ENCODE measurements at regions not wholly inside any gene's neighbourhood (a gene's known extent, or its start where the extent isn't known, plus 50 kb on each side); places are given as distances from the start of the nearest gene placed in this dataset.
A peak's percentile ranks its signal among the peaks of the same experiment; 100 is the strongest.

- FAIRE-seq (no peak), DNase-seq (ENCODE audit: insufficient read length, low spot score) (no peak)
- TF ChIP-seq POLR2AphosphoS5 (IDR thresholded peaks at IDR 0.05; ENCODE audit: low read depth, low read length) (no peak), SPI1 (IDR thresholded peaks at IDR 0.05; ENCODE audit: low read depth, low read length) (no peak), TAF1 (IDR thresholded peaks at IDR 0.05; ENCODE audit: low read depth, low read length) (no peak), POLR2A (IDR thresholded peaks at IDR 0.05; ENCODE audit: low read depth, low read length) (no peak), POU2F2 (IDR thresholded peaks at IDR 0.05; ENCODE audit: low read depth, low read length) (no peak), PAX5 (IDR thresholded peaks at IDR 0.05; ENCODE audit: insufficient read depth, low read length, severe bottlenecking) (no peak)
These were observed 336.6 kb upstream of the SLITRK6 start for GRCh38 chr13:86135856-86136255.

DNA sequence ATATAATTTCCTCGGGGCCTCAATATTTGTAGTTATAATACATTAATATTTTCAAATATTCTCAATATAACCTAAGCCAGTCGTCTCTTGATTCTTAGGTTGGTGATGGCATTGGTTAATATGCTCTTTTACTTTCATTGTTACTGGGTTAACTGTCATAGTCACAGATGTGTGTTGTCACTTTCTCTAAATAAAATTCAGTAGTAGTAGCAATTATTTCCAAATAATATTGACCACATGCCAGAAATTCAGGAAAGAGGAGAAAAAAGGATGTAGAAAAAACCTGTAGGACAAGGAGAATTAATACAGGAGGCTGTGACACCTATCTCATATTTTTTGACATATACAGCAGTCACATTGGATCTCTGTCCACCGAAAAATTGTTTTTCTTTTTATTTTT, 322.7 kb upstream of the SLITRK6 start:
- TF ChIP-seq POLR2A (IDR thresholded peaks at IDR 0.05; ENCODE audit: low read depth, low read length) (no peak), TAF1 (IDR thresholded peaks at IDR 0.05; ENCODE audit: low read depth, low read length) (no peak), PAX5 (IDR thresholded peaks at IDR 0.05; ENCODE audit: insufficient read depth, low read length, severe bottlenecking) (no peak)
- FAIRE-seq (no peak), DNase-seq (ENCODE audit: insufficient read length, low spot score) (no peak)

- DNase-seq (ENCODE audit: insufficient read length, low spot score), result no peak
- no peak for FAIRE-seq
- TF ChIP-seq TAF1 (IDR thresholded peaks at IDR 0.05; ENCODE audit: low read depth, low read length), result no peak
- no peak for TF ChIP-seq POLR2AphosphoS5 (IDR thresholded peaks at IDR 0.05; ENCODE audit: low read depth, low read length)
- no peak for TF ChIP-seq SPI1 (IDR thresholded peaks at IDR 0.05; ENCODE audit: low read depth, low read length)
- no peak for TF ChIP-seq PAX5 (IDR thresholded peaks at IDR 0.05; ENCODE audit: insufficient read depth, low read length, severe bottlenecking)
- no peak for TF ChIP-seq POU2F2 (IDR thresholded peaks at IDR 0.05; ENCODE audit: low read depth, low read length)
- TF ChIP-seq POLR2A (IDR thresholded peaks at IDR 0.05; ENCODE audit: low read depth, low read length), result no peak
These were observed 309.9 kb upstream of the SLITRK6 start for GRCh38 chr13:86109107-86109506.

DNA sequence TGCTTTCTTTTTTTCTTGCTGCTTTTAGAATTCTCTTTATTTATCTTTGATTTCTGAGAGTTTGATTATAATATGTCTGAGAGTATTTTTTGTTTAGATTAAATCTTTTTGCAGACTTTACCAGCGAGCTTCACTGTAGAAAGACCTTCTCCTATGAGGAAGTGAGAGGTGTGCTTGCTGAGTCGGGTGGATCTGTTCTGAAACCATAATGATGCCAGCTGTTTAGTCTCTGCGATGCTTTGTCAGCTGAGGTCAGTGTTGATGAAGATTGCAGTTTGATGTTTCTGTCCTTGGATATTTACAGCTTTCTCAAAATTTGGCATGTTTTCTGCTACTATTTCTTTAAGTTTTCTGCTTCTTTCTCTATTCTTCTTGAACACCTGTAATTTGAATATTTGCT, 309.1 kb upstream of the SLITRK6 start:
- DNase-seq (ENCODE audit: insufficient read length, low spot score), result no peak
- FAIRE-seq, result no peak
- TF ChIP-seq POU2F2 (IDR thresholded peaks at IDR 0.05; ENCODE audit: low read depth, low read length) (no peak), PAX5 (IDR thresholded peaks at IDR 0.05; ENCODE audit: insufficient read depth, low read length, severe bottlenecking) (no peak), POLR2AphosphoS5 (IDR thresholded peaks at IDR 0.05; ENCODE audit: low read depth, low read length) (no peak), SPI1 (IDR thresholded peaks at IDR 0.05; ENCODE audit: low read depth, low read length) (peak; percentile 42), TAF1 (IDR thresholded peaks at IDR 0.05; ENCODE audit: low read depth, low read length) (no peak)

- DNase-seq (ENCODE audit: insufficient read length, low spot score) (no peak), FAIRE-seq (no peak)
- TF ChIP-seq PAX5 (IDR thresholded peaks at IDR 0.05; ENCODE audit: insufficient read depth, low read length, severe bottlenecking) (no peak), SPI1 (IDR thresholded peaks at IDR 0.05; ENCODE audit: low read depth, low read length) (no peak), POLR2AphosphoS5 (IDR thresholded peaks at IDR 0.05; ENCODE audit: low read depth, low read length) (no peak), TAF1 (IDR thresholded peaks at IDR 0.05; ENCODE audit: low read depth, low read length) (no peak), POLR2A (IDR thresholded peaks at IDR 0.05; ENCODE audit: low read depth, low read length) (no peak), POU2F2 (IDR thresholded peaks at IDR 0.05; ENCODE audit: low read depth, low read length) (no peak)
These were observed 299.3 kb upstream of the SLITRK6 start for GRCh38 chr13:86098511-86098910.

GRCh38 chr13:86095351-86095750, 296.1 kb upstream of the SLITRK6 start:
- no peak for FAIRE-seq

DNA sequence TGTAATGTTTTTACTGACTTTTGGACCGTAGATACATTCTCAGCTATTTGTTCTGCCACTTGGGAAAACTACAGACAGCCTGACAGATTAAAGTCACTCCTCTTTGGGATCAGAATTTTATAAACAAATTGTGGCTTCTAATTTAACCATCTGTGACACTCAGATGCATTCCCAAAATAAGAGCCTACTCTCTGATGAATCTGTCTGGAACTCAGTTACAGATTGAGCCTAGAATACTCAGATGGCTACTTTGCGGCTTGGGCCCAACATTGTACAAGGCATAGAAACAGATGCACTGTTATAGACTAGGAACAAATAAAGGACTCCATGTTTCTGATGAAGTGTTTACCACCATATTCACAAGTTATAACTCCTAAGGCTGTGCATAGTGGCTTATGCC, 291.0 kb upstream of the SLITRK6 start:
- TF ChIP-seq PAX5 (IDR thresholded peaks at IDR 0.05; ENCODE audit: insufficient read depth, low read length, severe bottlenecking) (no peak), POLR2AphosphoS5 (IDR thresholded peaks at IDR 0.05; ENCODE audit: low read depth, low read length) (no peak), SPI1 (IDR thresholded peaks at IDR 0.05; ENCODE audit: low read depth, low read length) (no peak), TAF1 (IDR thresholded peaks at IDR 0.05; ENCODE audit: low read depth, low read length) (no peak), POU2F2 (IDR thresholded peaks at IDR 0.05; ENCODE audit: low read depth, low read length) (no peak), POLR2A (IDR thresholded peaks at IDR 0.05; ENCODE audit: low read depth, low read length) (no peak)
- DNase-seq (ENCODE audit: insufficient read length, low spot score), result no peak
- no peak for FAIRE-seq

More at GRCh38 chr13:86095351-86095750, 296.1 kb upstream of the SLITRK6 start:
- DNase-seq (ENCODE audit: insufficient read length, low spot score), result no peak
- no peak for TF ChIP-seq TAF1 (IDR thresholded peaks at IDR 0.05; ENCODE audit: low read depth, low read length)
- TF ChIP-seq PAX5 (IDR thresholded peaks at IDR 0.05; ENCODE audit: insufficient read depth, low read length, severe bottlenecking), result no peak
- no peak for TF ChIP-seq POLR2AphosphoS5 (IDR thresholded peaks at IDR 0.05; ENCODE audit: low read depth, low read length)
- no peak for TF ChIP-seq POU2F2 (IDR thresholded peaks at IDR 0.05; ENCODE audit: low read depth, low read length)
- no peak for TF ChIP-seq SPI1 (IDR thresholded peaks at IDR 0.05; ENCODE audit: low read depth, low read length)
- no peak for TF ChIP-seq POLR2A (IDR thresholded peaks at IDR 0.05; ENCODE audit: low read depth, low read length)

- TF ChIP-seq POLR2AphosphoS5 (IDR thresholded peaks at IDR 0.05; ENCODE audit: low read depth, low read length) (no peak), PAX5 (IDR thresholded peaks at IDR 0.05; ENCODE audit: insufficient read depth, low read length, severe bottlenecking) (no peak), SPI1 (IDR thresholded peaks at IDR 0.05; ENCODE audit: low read depth, low read length) (no peak), POLR2A (IDR thresholded peaks at IDR 0.05; ENCODE audit: low read depth, low read length) (no peak), POU2F2 (IDR thresholded peaks at IDR 0.05; ENCODE audit: low read depth, low read length) (no peak), TAF1 (IDR thresholded peaks at IDR 0.05; ENCODE audit: low read depth, low read length) (no peak)
- FAIRE-seq (no peak), DNase-seq (ENCODE audit: insufficient read length, low spot score) (no peak)
These were observed 288.0 kb upstream of the SLITRK6 start for GRCh38 chr13:86087244-86087643.

DNA sequence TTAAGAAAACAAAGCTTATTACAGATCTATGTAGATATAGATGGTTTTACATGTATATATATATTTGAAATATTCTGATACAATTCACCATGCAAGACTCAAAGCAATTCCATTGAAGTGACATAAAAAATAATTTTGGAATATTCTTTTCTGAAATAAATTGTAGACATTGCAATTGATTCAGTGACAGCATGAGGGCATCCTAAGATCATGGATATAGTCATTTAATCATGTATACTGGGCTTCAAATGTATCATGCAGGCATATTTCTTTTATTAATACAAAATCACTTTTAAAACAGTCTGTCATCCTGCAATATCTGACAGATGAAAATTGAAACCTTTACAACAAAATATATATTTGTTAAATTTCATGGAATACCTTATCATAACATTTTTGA, 286.7 kb upstream of the SLITRK6 start:
- DNase-seq (ENCODE audit: insufficient read length, low spot score), result no peak
- FAIRE-seq, result no peak
- TF ChIP-seq POLR2AphosphoS5 (IDR thresholded peaks at IDR 0.05; ENCODE audit: low read depth, low read length) (no peak), PAX5 (IDR thresholded peaks at IDR 0.05; ENCODE audit: insufficient read depth, low read length, severe bottlenecking) (no peak), POU2F2 (IDR thresholded peaks at IDR 0.05; ENCODE audit: low read depth, low read length) (no peak), POLR2A (IDR thresholded peaks at IDR 0.05; ENCODE audit: low read depth, low read length) (no peak), TAF1 (IDR thresholded peaks at IDR 0.05; ENCODE audit: low read depth, low read length) (no peak), SPI1 (IDR thresholded peaks at IDR 0.05; ENCODE audit: low read depth, low read length) (no peak)

DNA sequence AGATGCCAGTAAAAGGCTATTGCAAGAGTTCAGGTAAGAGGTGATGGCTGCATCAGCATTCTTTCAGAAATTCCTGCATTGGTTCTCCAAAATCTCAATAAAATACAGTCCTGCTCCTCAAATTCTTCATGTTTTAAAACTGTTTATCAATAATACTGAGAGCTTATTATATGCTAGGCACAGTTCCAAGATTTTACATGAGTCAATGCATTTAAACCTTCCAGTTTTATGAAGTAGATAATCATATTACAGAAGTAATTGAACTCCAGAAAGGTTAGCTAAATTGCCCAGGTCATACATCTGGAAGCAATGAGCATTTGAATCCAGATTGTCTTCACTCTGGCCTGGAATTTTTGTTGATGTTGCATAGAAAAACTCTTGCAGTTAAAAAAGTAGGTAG, 282.9 kb upstream of the SLITRK6 start:
- TF ChIP-seq POU2F2 (IDR thresholded peaks at IDR 0.05; ENCODE audit: low read depth, low read length) (no peak), SPI1 (IDR thresholded peaks at IDR 0.05; ENCODE audit: low read depth, low read length) (no peak), POLR2A (IDR thresholded peaks at IDR 0.05; ENCODE audit: low read depth, low read length) (no peak), TAF1 (IDR thresholded peaks at IDR 0.05; ENCODE audit: low read depth, low read length) (no peak), PAX5 (IDR thresholded peaks at IDR 0.05; ENCODE audit: insufficient read depth, low read length, severe bottlenecking) (no peak), POLR2AphosphoS5 (IDR thresholded peaks at IDR 0.05; ENCODE audit: low read depth, low read length) (no peak)
- FAIRE-seq (no peak), DNase-seq (ENCODE audit: insufficient read length, low spot score) (no peak)

All from GM12891 (cell line).